Prostate gland (tissue), 2 donors: ENCODE measurements at regions not wholly inside any gene's neighbourhood (a gene's known extent, or its start where the extent isn't known, plus 50 kb on each side); places are given as distances from the start of the nearest gene placed in this dataset.

Experiments used
- POLR2AphosphoS5 ChIP-seq: sonication (generic); formaldehyde crosslinking; IDR thresholded peaks from one replicate; pipeline ENCODE4 v1.6.1; 2017; ENCODE audit warnings: antibody characterized with exemption
- TF ChIP-seq, protein P1 (sequence below), 4 experiments: fragments of 200-600 bp in 2 of 4; fragments of 450-650 bp in 2 of 4; sonication (generic) in 2 of 4; IDR thresholded peaks; 1 replicate in 3 of 4; 2 replicates in 1 of 4; pipeline ENCODE4 v1.5.1; 2016 to 2019; ENCODE audit warnings: antibody characterized with exemption in 4 of 4, mild to moderate bottlenecking in 2 of 4, moderate library complexity in 2 of 4

DNA sequence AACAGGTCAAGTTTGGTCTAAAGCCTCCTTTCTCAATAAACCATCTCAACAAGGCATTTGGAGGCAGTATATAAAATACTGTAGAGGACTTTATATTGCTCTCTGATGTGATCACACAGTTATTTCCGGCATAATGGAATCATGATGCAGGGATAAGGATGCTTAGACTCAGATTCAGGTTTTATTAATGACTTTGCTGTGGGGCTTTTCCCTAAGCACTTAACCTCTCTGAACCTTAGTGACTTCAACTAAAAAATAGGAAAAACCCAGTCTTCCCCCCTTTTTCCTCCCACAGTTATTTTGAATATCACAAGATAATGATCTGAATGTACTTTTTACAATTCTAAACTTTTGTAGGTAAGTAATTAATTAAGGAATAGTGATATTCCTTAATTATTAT, 94.8 kb upstream of the TENM4 start:
- TF ChIP-seq, protein P1, sequence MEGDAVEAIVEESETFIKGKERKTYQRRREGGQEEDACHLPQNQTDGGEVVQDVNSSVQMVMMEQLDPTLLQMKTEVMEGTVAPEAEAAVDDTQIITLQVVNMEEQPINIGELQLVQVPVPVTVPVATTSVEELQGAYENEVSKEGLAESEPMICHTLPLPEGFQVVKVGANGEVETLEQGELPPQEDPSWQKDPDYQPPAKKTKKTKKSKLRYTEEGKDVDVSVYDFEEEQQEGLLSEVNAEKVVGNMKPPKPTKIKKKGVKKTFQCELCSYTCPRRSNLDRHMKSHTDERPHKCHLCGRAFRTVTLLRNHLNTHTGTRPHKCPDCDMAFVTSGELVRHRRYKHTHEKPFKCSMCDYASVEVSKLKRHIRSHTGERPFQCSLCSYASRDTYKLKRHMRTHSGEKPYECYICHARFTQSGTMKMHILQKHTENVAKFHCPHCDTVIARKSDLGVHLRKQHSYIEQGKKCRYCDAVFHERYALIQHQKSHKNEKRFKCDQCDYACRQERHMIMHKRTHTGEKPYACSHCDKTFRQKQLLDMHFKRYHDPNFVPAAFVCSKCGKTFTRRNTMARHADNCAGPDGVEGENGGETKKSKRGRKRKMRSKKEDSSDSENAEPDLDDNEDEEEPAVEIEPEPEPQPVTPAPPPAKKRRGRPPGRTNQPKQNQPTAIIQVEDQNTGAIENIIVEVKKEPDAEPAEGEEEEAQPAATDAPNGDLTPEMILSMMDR (IDR thresholded peaks at IDR 0.05), result no peak
- TF ChIP-seq POLR2AphosphoS5, result no peak
